ENCODE measurements at regions not wholly inside any gene's neighbourhood (a gene's known extent, or its start where the extent isn't known, plus 50 kb on each side); places are given as distances from the start of the nearest gene placed in this dataset.

DNA sequence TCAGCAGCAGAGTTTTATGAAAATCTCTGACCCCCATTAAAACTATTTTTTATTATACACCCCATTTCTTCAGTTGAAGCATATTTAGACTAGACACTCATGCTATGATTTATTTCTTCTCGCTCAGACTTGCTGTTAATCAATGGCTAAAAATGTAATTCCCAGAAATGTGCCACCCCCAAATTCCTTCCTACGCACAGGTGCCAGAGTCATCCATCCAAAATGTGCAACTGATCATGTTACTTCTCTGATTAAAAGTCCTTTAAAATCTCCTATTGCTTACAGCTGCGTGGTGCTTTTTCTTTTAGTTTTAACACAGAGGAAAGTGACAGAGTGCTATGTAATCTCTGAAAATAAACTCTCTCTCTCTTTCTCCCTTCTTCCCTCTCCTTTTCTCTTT lies 954.4 kb downstream of the NCAM2 start:
- TF ChIP-seq, protein P1, sequence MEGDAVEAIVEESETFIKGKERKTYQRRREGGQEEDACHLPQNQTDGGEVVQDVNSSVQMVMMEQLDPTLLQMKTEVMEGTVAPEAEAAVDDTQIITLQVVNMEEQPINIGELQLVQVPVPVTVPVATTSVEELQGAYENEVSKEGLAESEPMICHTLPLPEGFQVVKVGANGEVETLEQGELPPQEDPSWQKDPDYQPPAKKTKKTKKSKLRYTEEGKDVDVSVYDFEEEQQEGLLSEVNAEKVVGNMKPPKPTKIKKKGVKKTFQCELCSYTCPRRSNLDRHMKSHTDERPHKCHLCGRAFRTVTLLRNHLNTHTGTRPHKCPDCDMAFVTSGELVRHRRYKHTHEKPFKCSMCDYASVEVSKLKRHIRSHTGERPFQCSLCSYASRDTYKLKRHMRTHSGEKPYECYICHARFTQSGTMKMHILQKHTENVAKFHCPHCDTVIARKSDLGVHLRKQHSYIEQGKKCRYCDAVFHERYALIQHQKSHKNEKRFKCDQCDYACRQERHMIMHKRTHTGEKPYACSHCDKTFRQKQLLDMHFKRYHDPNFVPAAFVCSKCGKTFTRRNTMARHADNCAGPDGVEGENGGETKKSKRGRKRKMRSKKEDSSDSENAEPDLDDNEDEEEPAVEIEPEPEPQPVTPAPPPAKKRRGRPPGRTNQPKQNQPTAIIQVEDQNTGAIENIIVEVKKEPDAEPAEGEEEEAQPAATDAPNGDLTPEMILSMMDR (IDR thresholded peaks at IDR 0.05): no peak
- TF ChIP-seq POLR2A (IDR thresholded peaks at IDR 0.05): no peak
